Thymus (tissue), 11 donors: ENCODE measurements at regions not wholly inside any gene's neighbourhood (a gene's known extent, or its start where the extent isn't known, plus 50 kb on each side); places are given as distances from the start of the nearest gene placed in this dataset.

Experiments
- DNase-seq, 9 donors: peaks; one replicate each; pipeline ENCODE4 v3.0.0-alpha.2; 2013; ENCODE audit warnings: low spot score in 9 of 9, low read depth in 6 of 9, missing footprints in 1 of 9
- H3K27ac ChIP-seq, 2 donors: one replicate each; pipeline ENCODE4 v1.5.1; 2013; ENCODE audit warnings: control low read depth in 1 of 2, low read depth in 1 of 2, low read length in 1 of 2, mild to moderate bottlenecking in 1 of 2, moderate library complexity in 1 of 2
- H3K27me3 ChIP-seq, 2 donors: one replicate each; pipeline ENCODE4 v1.5.1; 2013; ENCODE audit warnings: low read length in 1 of 2; ENCODE audit not compliant: control insufficient read depth in 2 of 2, insufficient read depth in 1 of 2
- H3K36me3 ChIP-seq, 2 donors: one replicate each; pipeline ENCODE4 v1.5.1; 2013; ENCODE audit warnings: low read length in 1 of 2, mild to moderate bottlenecking in 1 of 2, moderate library complexity in 1 of 2; ENCODE audit not compliant: control insufficient read depth in 2 of 2, insufficient read depth in 2 of 2
- H3K4me1 ChIP-seq, 2 donors: one replicate each; pipeline ENCODE4 v1.5.1; 2013; ENCODE audit warnings: low read length in 2 of 2; ENCODE audit not compliant: control insufficient read depth in 2 of 2, insufficient read depth in 2 of 2
- H3K4me3 ChIP-seq, 2 donors: one replicate each; pipeline ENCODE4 v1.5.1; 2013; ENCODE audit warnings: low read length in 2 of 2, control low read depth in 1 of 2, mild to moderate bottlenecking in 1 of 2
- H3K9me3 ChIP-seq, 2 donors: one replicate each; pipeline ENCODE4 v1.5.1; 2013; ENCODE audit warnings: low read length in 1 of 2, mild to moderate bottlenecking in 1 of 2; ENCODE audit not compliant: control insufficient read depth in 2 of 2, insufficient read depth in 1 of 2
- WGBS: extraction: QIAGEN DNeasy Blood & Tissue Kit; methylation state at CpG from one replicate; pipeline ENCODE4 v1.1.7; 2013; 5-methylcytosine and 5-hydroxymethylcytosine counted together
- donor health status: healthy.

GRCh38 chr4:66094070-66094469 lies 423.8 kb upstream of the EPHA5 start:
- Histone ChIP-seq H3K4me3 (no peak overlapping the region), H3K4me1 (no peaks in the 10 kb centered on the region), H3K27me3 (no peaks in the 10 kb centered on the region), H3K9me3 (no peaks in the 10 kb centered on the region), H3K27ac (no peak overlapping the region), H3K36me3 (no peaks in the 10 kb centered on the region)
- no peak for DNase-seq
- 95% methylated on average over 15 of the region's 15 CpGs for WGBS

DNA sequence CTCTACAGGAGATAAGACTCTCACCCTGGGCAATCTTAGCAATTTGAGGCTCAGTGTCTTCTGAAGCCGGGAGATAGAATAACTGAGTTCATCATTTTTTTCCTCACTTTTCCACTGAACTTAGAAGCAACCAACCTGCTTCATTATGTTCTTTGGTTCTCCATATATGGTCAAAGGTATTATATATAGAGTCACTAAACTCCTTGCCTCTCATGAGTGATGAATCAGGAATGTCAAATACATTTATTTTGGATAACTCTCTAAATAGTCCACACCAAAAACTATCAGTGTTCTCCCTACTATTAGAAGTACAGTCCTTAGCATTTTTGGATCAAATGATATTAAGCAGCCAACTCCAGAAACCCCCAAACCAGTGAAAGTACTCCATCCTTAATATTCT lies 421.5 kb upstream of the EPHA5 start:
- WGBS, result 91% methylated on average over 1 of the region's 1 CpG
- no peak overlapping the region for H3K4me3 ChIP-seq
- no peaks in the 10 kb centered on the region for H3K9me3 ChIP-seq
- no peaks in the 10 kb centered on the region for H3K4me1 ChIP-seq
- no peak overlapping the region for H3K27ac ChIP-seq
- DNase-seq, result no peak
- H3K36me3 ChIP-seq, result no peaks in the 10 kb centered on the region
- H3K27me3 ChIP-seq, result no peaks in the 10 kb centered on the region

DNA sequence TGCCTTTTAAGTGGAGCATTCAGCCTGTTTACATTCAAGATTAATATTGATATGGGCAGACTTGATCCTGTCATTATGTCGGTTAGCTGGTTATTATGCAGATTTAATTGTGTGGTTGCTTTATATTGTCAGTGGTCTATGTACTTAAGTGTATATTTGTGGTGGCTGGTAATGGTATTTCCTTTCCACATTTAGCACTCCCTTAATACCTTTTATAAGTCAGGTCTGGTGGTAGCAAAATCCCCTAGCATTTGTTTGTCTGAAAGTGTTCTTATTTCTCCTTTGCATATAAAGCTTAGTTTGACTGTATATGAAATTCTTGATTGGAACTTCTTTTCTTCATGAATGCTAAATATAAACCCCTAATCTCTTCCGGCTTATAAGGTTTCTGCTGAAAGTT lies 403.7 kb upstream of the EPHA5 start:
- H3K36me3 ChIP-seq, result no peaks in the 10 kb centered on the region
- WGBS, result 90% methylated on average over 2 of the region's 2 CpGs
- no peaks in the 10 kb centered on the region for H3K27me3 ChIP-seq
- H3K4me3 ChIP-seq, result no peak overlapping the region
- H3K4me1 ChIP-seq, result no peaks in the 10 kb centered on the region
- no peak overlapping the region for H3K27ac ChIP-seq
- DNase-seq, result no peak
- no peaks in the 10 kb centered on the region for H3K9me3 ChIP-seq

DNA sequence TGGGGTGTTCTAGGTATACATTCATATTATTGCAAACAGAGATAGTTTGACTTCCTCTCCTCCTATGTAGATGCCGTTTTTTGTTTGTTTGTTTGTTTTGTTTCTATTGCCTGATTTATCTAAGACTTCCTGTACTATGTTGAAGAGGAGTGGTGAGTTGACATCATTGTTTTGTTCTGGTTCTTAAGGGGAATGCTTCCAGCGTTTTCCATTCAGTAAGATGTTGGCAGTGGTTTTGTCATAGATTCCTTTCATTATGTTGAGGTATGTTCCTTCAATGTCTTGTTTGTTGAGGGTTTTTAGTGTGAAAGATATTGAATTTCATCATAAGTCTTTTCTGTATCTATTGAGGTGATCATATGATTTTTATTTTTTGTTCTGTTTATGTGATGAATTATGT lies 401.6 kb upstream of the EPHA5 start:
- WGBS, result 57% methylated on average over 2 of the region's 2 CpGs

GRCh38 chr4:66062921-66063320 lies 392.6 kb upstream of the EPHA5 start:
- Histone ChIP-seq H3K4me3 (no peak overlapping the region), H3K27me3 (no peaks in the 10 kb centered on the region), H3K27ac (no peak overlapping the region), H3K4me1 (no peaks in the 10 kb centered on the region), H3K9me3 (no peaks in the 10 kb centered on the region), H3K36me3 (no peaks in the 10 kb centered on the region)
- DNase-seq, result no peak

More for the DNA sequence above, 401.6 kb upstream of the EPHA5 start:
- no peak for DNase-seq
- no peak overlapping the region for H3K4me3 ChIP-seq
- H3K27me3 ChIP-seq, result no peaks in the 10 kb centered on the region
- H3K36me3 ChIP-seq, result no peaks in the 10 kb centered on the region
- no peaks in the 10 kb centered on the region for H3K4me1 ChIP-seq
- H3K27ac ChIP-seq, result no peak overlapping the region
- H3K9me3 ChIP-seq, result no peaks in the 10 kb centered on the region

- Histone ChIP-seq H3K9me3 (peaks cover 0 to 1% of the 10 kb centered on the region in 2 donors), H3K4me3 (no peak overlapping the region), H3K36me3 (no peaks in the 10 kb centered on the region), H3K4me1 (no peaks in the 10 kb centered on the region), H3K27me3 (no peaks in the 10 kb centered on the region), H3K27ac (no peak overlapping the region)
- DNase-seq, result no peak
- 86% methylated on average over 2 of the region's 2 CpGs for WGBS
Measured at GRCh38 chr4:66062044-66062443, 391.8 kb upstream of the EPHA5 start.

- WGBS, result 93% methylated on average over 2 of the region's 2 CpGs
Measured at GRCh38 chr4:66059556-66059955, 389.3 kb upstream of the EPHA5 start.

DNA sequence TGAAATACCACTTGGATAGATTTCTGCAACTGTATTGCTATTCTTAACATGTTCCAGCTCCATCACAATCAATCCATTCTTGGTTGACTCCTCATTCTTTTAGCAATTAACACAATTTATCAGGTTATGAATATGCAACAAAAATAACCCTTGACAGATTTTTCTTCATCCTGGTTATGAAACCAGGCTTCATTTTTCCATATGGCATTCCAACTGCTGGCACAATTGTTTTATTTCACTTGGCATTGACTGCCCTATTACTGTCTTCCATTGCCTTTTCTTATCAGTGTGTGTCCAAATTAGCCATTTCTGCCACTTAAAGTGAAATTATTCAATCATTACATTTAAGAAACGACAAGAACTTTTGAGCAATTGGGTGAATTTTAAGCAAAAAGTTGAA lies 388.8 kb upstream of the EPHA5 start:
- H3K9me3 ChIP-seq, result peaks cover 0 to 2% of the 10 kb centered on the region in 2 donors
- no peak overlapping the region for H3K27ac ChIP-seq
- no peaks in the 10 kb centered on the region for H3K36me3 ChIP-seq
- no peak overlapping the region for H3K4me3 ChIP-seq
- H3K4me1 ChIP-seq, result no peaks in the 10 kb centered on the region
- no peaks in the 10 kb centered on the region for H3K27me3 ChIP-seq
- WGBS, result 65% methylated on average over 1 of the region's 1 CpG
- no peak for DNase-seq

More at GRCh38 chr4:66059556-66059955, 389.3 kb upstream of the EPHA5 start:
- Histone ChIP-seq H3K27ac (no peak overlapping the region), H3K4me1 (no peaks in the 10 kb centered on the region), H3K27me3 (no peaks in the 10 kb centered on the region), H3K36me3 (no peaks in the 10 kb centered on the region), H3K9me3 (peaks cover 0 to 2% of the 10 kb centered on the region in 2 donors), H3K4me3 (no peak overlapping the region)
- DNase-seq, result no peak

DNA sequence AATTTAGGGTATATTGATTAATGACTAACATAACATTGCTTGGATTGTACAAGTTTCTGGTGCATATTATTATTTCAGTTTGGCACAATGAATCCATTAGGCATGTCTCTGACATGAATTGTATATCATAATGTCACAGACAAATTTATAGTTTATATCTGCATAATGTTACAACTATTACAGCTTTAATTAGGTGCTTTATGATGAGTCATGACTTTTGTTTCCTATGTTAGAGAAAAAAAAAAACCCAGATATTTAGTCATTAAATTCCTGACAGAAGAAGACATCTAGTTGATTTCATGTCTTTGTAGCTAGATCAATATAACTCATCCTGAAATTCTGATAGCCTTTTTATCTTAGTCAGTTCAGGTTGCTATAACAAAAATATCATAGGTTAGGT lies 385.7 kb upstream of the EPHA5 start:
- Histone ChIP-seq H3K27me3 (no peaks in the 10 kb centered on the region), H3K4me1 (no peaks in the 10 kb centered on the region), H3K27ac (no peak overlapping the region), H3K36me3 (no peaks in the 10 kb centered on the region), H3K9me3 (peaks cover 0 to 2% of the 10 kb centered on the region in 2 donors), H3K4me3 (no peak overlapping the region)
- DNase-seq, result no peak

GRCh38 chr4:66052426-66052825 lies 382.1 kb upstream of the EPHA5 start:
- 77% methylated on average over 2 of the region's 2 CpGs for WGBS
- Histone ChIP-seq H3K36me3 (no peaks in the 10 kb centered on the region), H3K4me3 (no peak overlapping the region), H3K9me3 (peaks cover 0 to 2% of the 10 kb centered on the region in 2 donors), H3K27ac (no peak overlapping the region), H3K27me3 (no peaks in the 10 kb centered on the region), H3K4me1 (no peaks in the 10 kb centered on the region)
- DNase-seq, result no peak
